ENCODE measurements at regions not wholly inside any gene's neighbourhood (a gene's known extent, or its start where the extent isn't known, plus 50 kb on each side); places are given as distances from the start of the nearest gene placed in this dataset.

DNA sequence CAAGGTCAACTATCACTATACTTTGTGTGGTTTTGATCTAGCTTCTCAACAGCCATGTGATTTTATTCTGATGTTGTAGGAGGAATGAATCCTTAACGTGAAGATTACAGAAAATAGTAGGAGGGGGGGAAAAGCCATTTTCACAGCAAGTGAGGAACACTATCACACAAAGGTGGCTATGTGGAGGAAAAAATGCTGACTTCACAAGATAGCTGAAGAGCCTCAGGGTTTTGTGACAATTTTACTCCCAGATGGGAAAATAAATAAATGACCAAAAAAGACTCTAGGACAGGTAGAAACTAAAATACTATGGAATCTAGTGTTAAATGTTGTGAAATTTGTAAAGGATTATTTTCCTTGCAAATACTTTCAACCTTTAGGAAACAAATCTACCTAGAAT is 281.0 kb downstream of the ADRA2A start (continued):
- TF ChIP-seq, protein P1, sequence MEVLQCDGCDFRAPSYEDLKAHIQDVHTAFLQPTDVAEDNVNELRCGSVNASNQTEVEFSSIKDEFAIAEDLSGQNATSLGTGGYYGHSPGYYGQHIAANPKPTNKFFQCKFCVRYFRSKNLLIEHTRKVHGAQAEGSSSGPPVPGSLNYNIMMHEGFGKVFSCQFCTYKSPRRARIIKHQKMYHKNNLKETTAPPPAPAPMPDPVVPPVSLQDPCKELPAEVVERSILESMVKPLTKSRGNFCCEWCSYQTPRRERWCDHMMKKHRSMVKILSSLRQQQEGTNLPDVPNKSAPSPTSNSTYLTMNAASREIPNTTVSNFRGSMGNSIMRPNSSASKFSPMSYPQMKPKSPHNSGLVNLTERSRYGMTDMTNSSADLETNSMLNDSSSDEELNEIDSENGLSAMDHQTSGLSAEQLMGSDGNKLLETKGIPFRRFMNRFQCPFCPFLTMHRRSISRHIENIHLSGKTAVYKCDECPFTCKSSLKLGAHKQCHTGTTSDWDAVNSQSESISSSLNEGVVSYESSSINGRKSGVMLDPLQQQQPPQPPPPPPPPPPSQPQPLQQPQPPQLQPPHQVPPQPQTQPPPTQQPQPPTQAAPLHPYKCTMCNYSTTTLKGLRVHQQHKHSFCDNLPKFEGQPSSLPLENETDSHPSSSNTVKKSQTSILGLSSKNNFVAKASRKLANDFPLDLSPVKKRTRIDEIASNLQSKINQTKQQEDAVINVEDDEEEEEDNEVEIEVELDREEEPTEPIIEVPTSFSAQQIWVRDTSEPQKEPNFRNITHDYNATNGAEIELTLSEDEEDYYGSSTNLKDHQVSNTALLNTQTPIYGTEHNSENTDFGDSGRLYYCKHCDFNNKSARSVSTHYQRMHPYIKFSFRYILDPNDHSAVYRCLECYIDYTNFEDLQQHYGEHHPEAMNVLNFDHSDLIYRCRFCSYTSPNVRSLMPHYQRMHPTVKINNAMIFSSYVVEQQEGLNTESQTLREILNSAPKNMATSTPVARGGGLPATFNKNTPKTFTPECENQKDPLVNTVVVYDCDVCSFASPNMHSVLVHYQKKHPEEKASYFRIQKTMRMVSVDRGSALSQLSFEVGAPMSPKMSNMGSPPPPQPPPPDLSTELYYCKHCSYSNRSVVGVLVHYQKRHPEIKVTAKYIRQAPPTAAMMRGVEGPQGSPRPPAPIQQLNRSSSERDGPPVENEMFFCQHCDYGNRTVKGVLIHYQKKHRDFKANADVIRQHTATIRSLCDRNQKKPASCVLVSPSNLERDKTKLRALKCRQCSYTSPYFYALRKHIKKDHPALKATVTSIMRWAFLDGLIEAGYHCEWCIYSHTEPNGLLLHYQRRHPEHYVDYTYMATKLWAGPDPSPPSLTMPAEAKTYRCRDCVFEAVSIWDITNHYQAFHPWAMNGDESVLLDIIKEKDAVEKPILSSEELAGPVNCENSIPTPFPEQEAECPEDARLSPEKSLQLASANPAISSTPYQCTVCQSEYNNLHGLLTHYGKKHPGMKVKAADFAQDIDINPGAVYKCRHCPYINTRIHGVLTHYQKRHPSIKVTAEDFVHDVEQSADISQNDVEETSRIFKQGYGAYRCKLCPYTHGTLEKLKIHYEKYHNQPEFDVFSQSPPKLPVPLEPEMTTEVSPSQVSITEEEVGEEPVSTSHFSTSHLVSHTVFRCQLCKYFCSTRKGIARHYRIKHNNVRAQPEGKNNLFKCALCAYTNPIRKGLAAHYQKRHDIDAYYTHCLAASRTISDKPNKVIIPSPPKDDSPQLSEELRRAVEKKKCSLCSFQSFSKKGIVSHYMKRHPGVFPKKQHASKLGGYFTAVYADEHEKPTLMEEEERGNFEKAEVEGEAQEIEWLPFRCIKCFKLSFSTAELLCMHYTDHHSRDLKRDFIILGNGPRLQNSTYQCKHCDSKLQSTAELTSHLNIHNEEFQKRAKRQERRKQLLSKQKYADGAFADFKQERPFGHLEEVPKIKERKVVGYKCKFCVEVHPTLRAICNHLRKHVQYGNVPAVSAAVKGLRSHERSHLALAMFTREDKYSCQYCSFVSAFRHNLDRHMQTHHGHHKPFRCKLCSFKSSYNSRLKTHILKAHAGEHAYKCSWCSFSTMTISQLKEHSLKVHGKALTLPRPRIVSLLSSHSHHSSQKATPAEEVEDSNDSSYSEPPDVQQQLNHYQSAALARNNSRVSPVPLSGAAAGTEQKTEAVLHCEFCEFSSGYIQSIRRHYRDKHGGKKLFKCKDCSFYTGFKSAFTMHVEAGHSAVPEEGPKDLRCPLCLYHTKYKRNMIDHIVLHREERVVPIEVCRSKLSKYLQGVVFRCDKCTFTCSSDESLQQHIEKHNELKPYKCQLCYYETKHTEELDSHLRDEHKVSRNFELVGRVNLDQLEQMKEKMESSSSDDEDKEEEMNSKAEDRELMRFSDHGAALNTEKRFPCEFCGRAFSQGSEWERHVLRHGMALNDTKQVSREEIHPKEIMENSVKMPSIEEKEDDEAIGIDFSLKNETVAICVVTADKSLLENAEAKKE (CRISPR knock-in tag; IDR thresholded peaks at IDR 0.05): no peak
- TF ChIP-seq, protein P2, sequence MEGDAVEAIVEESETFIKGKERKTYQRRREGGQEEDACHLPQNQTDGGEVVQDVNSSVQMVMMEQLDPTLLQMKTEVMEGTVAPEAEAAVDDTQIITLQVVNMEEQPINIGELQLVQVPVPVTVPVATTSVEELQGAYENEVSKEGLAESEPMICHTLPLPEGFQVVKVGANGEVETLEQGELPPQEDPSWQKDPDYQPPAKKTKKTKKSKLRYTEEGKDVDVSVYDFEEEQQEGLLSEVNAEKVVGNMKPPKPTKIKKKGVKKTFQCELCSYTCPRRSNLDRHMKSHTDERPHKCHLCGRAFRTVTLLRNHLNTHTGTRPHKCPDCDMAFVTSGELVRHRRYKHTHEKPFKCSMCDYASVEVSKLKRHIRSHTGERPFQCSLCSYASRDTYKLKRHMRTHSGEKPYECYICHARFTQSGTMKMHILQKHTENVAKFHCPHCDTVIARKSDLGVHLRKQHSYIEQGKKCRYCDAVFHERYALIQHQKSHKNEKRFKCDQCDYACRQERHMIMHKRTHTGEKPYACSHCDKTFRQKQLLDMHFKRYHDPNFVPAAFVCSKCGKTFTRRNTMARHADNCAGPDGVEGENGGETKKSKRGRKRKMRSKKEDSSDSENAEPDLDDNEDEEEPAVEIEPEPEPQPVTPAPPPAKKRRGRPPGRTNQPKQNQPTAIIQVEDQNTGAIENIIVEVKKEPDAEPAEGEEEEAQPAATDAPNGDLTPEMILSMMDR (conservative IDR thresholded peaks at IDR 0.05; ENCODE audit: low read depth in 2 of 2): no peak
- TF ChIP-seq JUNB (IDR thresholded peaks at IDR 0.05; ENCODE audit: unreplicated experiment): no peak
- no peak for TF ChIP-seq STAT1 (IDR thresholded peaks at IDR 0.05; ENCODE audit: unreplicated experiment)

DNA sequence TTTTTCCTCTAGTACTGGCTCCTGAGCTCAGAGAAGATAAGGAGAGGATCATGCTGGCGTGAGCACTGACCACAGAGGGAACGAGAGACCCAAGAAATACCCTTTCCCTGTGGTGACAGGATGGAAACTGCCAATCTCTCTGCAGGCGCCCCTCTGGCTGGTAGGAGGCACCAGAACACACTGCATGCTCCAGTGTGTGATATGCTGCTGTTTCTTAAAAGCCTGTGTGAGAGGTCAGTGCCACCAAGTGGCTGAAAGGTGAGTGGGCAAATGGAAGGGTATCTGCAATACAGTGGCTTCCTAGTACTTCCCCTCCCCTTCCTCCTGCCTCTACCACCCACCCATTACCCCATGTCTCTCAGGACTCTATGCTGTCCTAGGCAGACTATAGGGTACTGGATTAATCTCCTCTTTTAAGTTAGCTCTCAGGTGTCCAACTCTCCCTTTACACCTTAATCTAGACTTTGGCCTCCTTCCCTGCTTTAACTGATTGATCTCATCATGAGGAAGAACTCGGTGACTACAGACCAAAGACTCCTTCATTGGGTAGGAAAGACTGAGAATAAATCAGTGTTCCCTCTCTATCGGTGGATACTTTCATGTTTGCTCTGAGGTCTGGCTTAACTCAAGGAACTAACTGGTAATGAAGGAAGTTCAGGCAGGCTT is 283.6 kb downstream of the ADRA2A start:
- Histone ChIP-seq H3F3A (replicated peaks; ENCODE audit: low read depth) (no peaks in the 10 kb centered on the region), H3K27me3 (ENCODE audit: insufficient read depth) (no peaks in the 10 kb centered on the region), H3K4me1 (ENCODE audit: insufficient read depth) (0 out of 2 replicates have a peak, but pooled peaks cover 5% of the 10 kb centered on the region), H3K27ac (ENCODE audit: low read depth) (no peak overlapping the region), H3K4me3 (no peak overlapping the region), H4K20me1 (replicated peaks; ENCODE audit: insufficient read depth) (no peaks in the 10 kb centered on the region), H3K4me2 (no peak overlapping the region), H2AFZ (no peak overlapping the region), H3K36me3 (ENCODE audit: insufficient read depth) (no peaks in the 10 kb centered on the region), H3K79me2 (replicated peaks; ENCODE audit: insufficient read depth) (no peaks in the 10 kb centered on the region), H3K9me2 (ENCODE audit: insufficient read depth) (no peaks in the 10 kb centered on the region)
- Mint-ChIP-seq H3K9me3 (no peaks in the 10 kb centered on the region), H3K4me1 (no peaks in the 10 kb centered on the region), H3K36me3 (ENCODE audit: low read depth) (no peaks in the 10 kb centered on the region), H3K27ac (no peak overlapping the region), H3K27me3 (ENCODE audit: insufficient read depth, low read depth, poor library complexity) (peaks cover 1% of the 10 kb centered on the region), H3K4me3 (no peak overlapping the region)
- DNase-seq (ENCODE audit: low spot score) (peak; percentile 83), ATAC-seq (peak; percentile 100)
- TF ChIP-seq JUNB (IDR thresholded peaks at IDR 0.05; ENCODE audit: unreplicated experiment) (no peak), EZH2 (IDR thresholded peaks at IDR 0.05; ENCODE audit: low read depth, unreplicated experiment) (no peak)
- TF ChIP-seq, protein P2 (conservative IDR thresholded peaks at IDR 0.05; ENCODE audit: low read depth in 2 of 2): peak; percentile 70 to 96
